Ectodermal cell (in vitro differentiated cells): ENCODE measurements at regions not wholly inside any gene's neighbourhood (a gene's known extent, or its start where the extent isn't known, plus 50 kb on each side); places are given as distances from the start of the nearest gene placed in this dataset.
A peak's percentile ranks its signal among the peaks of the same experiment; 100 is the strongest.

Experiments
- H3K27ac ChIP-seq: 2 replicates; pipeline ENCODE4 v1.7.0; 2013; ENCODE audit warnings: mild to moderate bottlenecking, low read depth, low read length; ENCODE audit not compliant: insufficient read depth, poor library complexity, severe bottlenecking
- H3K27me3 ChIP-seq: 2 replicates; pipeline ENCODE4 v1.7.0; 2013; ENCODE audit warnings: mild to moderate bottlenecking, low read length; ENCODE audit not compliant: insufficient read depth, control insufficient read depth, poor library complexity, severe bottlenecking
- H3K36me3 ChIP-seq: one replicate; pipeline ENCODE4 v1.7.0; 2013; ENCODE audit warnings: low read length; ENCODE audit not compliant: control insufficient read depth, insufficient read depth
- H3K4me1 ChIP-seq: one replicate; pipeline ENCODE4 v1.7.0; 2013; ENCODE audit warnings: low read length; ENCODE audit not compliant: control insufficient read depth, insufficient read depth
- H3K4me3 ChIP-seq: 2 replicates; pipeline ENCODE4 v1.7.0; 2013; ENCODE audit warnings: low read depth, low read length, control low read depth; ENCODE audit not compliant: insufficient read depth
- H3K9me3 ChIP-seq: 2 replicates; pipeline ENCODE4 v1.7.0; 2013; ENCODE audit warnings: mild to moderate bottlenecking, low read length, moderate library complexity; ENCODE audit not compliant: control insufficient read depth
- WGBS, 2 experiments: methylation state at CpG; one replicate each; pipeline ENCODE4 v1.1.7; 2013; ENCODE audit warnings: missing lambda C conversion rate in 2 of 2; 5-methylcytosine and 5-hydroxymethylcytosine counted together

GRCh38 chr6:22784601-22785410, 215.4 kb downstream of the HDGFL1 start:
- H3K27ac ChIP-seq: peak overlapping the region; percentile 56

GRCh38 chr6:22788038-22788437, 218.7 kb downstream of the HDGFL1 start:
- no peaks in the 10 kb centered on the region for H3K9me3 ChIP-seq

More at GRCh38 chr6:22784601-22785410, 215.4 kb downstream of the HDGFL1 start:
- H3K9me3 ChIP-seq: no peaks in the 10 kb centered on the region
- H3K4me1 ChIP-seq: peaks cover 7% of the 10 kb centered on the region
- no peaks in the 10 kb centered on the region for H3K36me3 ChIP-seq
- 33 to 48% methylated on average over 9 to 12 of the region's 12 CpGs for WGBS, 2 experiments
- no peaks in the 10 kb centered on the region for H3K27me3 ChIP-seq
- H3K4me3 ChIP-seq: no peak overlapping the region

GRCh38 chr6:22789315-22789714, 219.9 kb downstream of the HDGFL1 start:
- no peaks in the 10 kb centered on the region for H3K9me3 ChIP-seq
- H3K27me3 ChIP-seq: no peaks in the 10 kb centered on the region
- no peak overlapping the region for H3K27ac ChIP-seq
- peaks cover 7% of the 10 kb centered on the region for H3K4me1 ChIP-seq
- H3K4me3 ChIP-seq: no peak overlapping the region
- no peaks in the 10 kb centered on the region for H3K36me3 ChIP-seq
- WGBS, 2 experiments: 97% methylated on average over 5 of the region's 5 CpGs

More at GRCh38 chr6:22788038-22788437, 218.7 kb downstream of the HDGFL1 start:
- no peak overlapping the region for H3K4me3 ChIP-seq
- H3K27ac ChIP-seq: no peak overlapping the region
- no peaks in the 10 kb centered on the region for H3K36me3 ChIP-seq
- H3K4me1 ChIP-seq: peaks cover 7% of the 10 kb centered on the region
- WGBS, 2 experiments: 95 to 98% methylated on average over 6 to 7 of the region's 7 CpGs
- H3K27me3 ChIP-seq: no peaks in the 10 kb centered on the region

DNA sequence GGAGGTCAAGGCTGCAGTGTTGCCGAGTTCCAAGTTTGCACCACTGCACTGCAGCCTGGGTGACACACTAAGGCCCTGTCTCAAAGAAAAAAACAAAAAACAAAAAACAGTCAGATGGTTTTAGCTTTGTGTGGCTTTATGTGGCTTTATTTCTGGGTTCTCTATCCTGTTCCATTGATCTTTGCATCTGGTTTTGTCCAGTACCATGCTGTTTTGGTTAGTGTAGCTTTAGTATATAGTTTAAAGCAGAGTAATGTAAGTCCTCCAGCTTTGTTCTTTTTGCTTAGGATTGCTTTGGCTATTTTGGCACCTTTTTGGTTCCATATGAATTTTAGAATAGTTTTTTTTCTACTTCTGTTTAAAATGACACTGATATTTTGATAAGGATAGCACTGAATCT, 225.5 kb downstream of the HDGFL1 start:
- Histone ChIP-seq H3K27me3 (no peaks in the 10 kb centered on the region), H3K36me3 (no peaks in the 10 kb centered on the region), H3K4me3 (no peak overlapping the region), H3K9me3 (no peaks in the 10 kb centered on the region), H3K4me1 (no peaks in the 10 kb centered on the region), H3K27ac (no peak overlapping the region)
- 78 to 94% methylated on average over 1 of the region's 1 CpG for WGBS, 2 experiments

DNA sequence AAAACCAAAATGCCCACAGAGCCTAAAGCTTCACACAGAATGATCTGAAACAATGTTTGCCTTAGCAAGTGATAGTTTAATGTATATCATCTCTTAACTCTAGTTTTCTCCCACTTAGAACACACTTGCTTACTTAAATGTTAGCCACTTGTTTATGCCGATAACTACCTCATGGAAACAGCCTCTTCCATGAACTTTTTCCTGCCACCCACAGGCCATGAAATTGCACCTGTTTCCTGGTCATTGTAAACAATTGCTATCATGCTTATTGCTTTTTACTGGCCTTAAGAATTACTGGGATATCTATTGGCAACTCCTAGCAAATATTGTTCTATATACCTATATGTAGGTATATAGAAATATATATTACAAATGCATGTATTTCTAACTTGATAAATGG, 231.1 kb downstream of the HDGFL1 start:
- 89 to 93% methylated on average over 1 of the region's 1 CpG for WGBS, 2 experiments
- Histone ChIP-seq H3K4me3 (no peak overlapping the region), H3K4me1 (no peaks in the 10 kb centered on the region), H3K27me3 (no peaks in the 10 kb centered on the region), H3K9me3 (no peaks in the 10 kb centered on the region), H3K27ac (no peak overlapping the region), H3K36me3 (no peaks in the 10 kb centered on the region)

GRCh38 chr6:22801831-22802230, 232.5 kb downstream of the HDGFL1 start:
- Histone ChIP-seq H3K4me1 (no peaks in the 10 kb centered on the region), H3K4me3 (no peak overlapping the region), H3K27ac (no peak overlapping the region), H3K9me3 (no peaks in the 10 kb centered on the region), H3K36me3 (no peaks in the 10 kb centered on the region), H3K27me3 (no peaks in the 10 kb centered on the region)
- WGBS, 2 experiments: 86 to 92% methylated on average over 2 of the region's 2 CpGs

DNA sequence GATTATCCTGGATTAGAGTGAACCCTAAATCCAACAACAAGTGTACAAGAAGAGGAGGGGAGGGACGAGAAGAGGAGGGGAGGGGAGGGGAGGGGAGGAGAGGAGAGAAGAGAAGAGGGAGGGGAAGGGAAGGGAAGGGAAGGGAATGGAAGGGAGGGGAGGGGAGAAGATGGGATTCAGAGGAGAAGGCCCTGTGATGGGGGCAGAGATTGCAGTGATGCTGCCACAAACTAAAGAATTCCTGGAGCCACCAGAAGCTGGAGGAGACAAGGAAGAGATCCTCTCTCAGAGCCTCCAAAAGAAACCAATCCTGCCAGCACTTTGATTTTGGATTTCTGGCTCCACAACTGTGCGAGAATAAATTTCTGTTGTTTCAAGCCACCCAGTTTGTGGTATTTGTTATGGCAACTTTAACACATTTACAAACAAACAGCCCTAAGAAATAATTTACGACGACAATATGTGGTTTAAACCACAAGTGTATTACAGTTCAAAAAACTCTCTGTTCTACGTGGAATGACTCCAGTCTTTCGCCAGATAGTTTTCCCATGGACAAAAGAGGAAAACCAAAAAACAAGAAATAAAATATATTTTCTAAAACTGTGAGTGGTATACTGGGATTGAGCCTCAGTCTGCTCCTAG, 235.4 kb downstream of the HDGFL1 start:
- Histone ChIP-seq H3K4me1 (no peaks in the 10 kb centered on the region), H3K27ac (no peak overlapping the region), H3K9me3 (no peaks in the 10 kb centered on the region), H3K4me3 (no peak overlapping the region), H3K36me3 (no peaks in the 10 kb centered on the region), H3K27me3 (no peaks in the 10 kb centered on the region)
- 87 to 99% methylated on average over 6 of the region's 6 CpGs for WGBS, 2 experiments

DNA sequence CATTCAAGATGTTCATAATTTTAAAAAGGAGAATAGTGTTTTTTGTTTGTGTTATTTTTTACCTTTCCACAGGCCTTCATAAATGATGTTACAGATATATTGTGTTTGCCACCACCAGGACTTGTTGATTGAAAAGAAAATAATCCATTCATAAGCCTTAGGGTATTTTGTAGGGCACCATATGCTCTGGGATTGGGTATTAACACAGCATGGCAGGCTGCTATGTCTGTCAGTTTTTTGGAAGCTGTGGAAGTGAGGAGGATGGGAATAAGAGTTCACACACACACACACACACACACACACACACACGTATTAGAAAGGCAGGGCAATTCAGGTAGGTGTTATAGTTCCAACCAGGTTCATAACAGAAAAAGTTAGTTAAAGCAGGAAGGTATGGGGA, 237.9 kb downstream of the HDGFL1 start:
- no peak overlapping the region for H3K4me3 ChIP-seq
- no peaks in the 10 kb centered on the region for H3K36me3 ChIP-seq
- no peaks in the 10 kb centered on the region for H3K9me3 ChIP-seq
- WGBS, 2 experiments: no CpG with 5 or more reads among the region's 1 CpG
- H3K27me3 ChIP-seq: no peaks in the 10 kb centered on the region
- H3K4me1 ChIP-seq: no peaks in the 10 kb centered on the region
- H3K27ac ChIP-seq: no peak overlapping the region

DNA sequence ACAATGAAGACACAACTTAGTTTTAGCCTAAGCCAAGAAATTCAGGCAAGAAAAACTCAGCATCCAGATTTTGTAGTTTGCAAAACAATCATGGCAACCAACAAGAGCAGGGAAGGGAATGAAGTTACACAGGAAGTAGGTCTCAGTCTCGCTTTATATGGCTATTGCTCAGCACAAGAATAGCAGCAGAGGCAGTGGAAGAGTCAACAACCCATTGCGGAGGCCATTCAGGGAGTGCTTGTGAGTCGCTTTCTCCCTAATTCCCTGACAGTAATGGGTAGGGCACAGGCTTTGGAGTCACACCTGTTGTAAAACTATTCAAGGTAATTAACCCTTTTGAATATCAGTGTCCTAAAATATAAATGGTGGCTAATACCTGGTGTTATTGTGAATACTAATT, 238.5 kb downstream of the HDGFL1 start:
- H3K4me3 ChIP-seq: no peak overlapping the region
- H3K4me1 ChIP-seq: no peaks in the 10 kb centered on the region
- H3K36me3 ChIP-seq: no peaks in the 10 kb centered on the region
- H3K9me3 ChIP-seq: no peaks in the 10 kb centered on the region
- H3K27ac ChIP-seq: no peak overlapping the region
- 95 to 97% methylated on average over 3 of the region's 3 CpGs for WGBS, 2 experiments
- H3K27me3 ChIP-seq: no peaks in the 10 kb centered on the region

- no peaks in the 10 kb centered on the region for H3K4me1 ChIP-seq
- no CpG with 5 or more reads among the region's 1 CpG for WGBS, 2 experiments
- H3K27ac ChIP-seq: no peak overlapping the region
- H3K27me3 ChIP-seq: no peaks in the 10 kb centered on the region
- H3K4me3 ChIP-seq: no peak overlapping the region
- no peaks in the 10 kb centered on the region for H3K9me3 ChIP-seq
- no peaks in the 10 kb centered on the region for H3K36me3 ChIP-seq
Measured at GRCh38 chr6:22808466-22808865, 239.1 kb downstream of the HDGFL1 start.
